Lower leg skin (tissue), 4 donors: ENCODE measurements at regions not wholly inside any gene's neighbourhood (a gene's known extent, or its start where the extent isn't known, plus 50 kb on each side); places are given as distances from the start of the nearest gene placed in this dataset.

Experiments used
- DNase-seq, 2 donors: peaks; one replicate each; pipeline ENCODE4 v3.0.0-alpha.2; 2019; ENCODE audit warnings: low spot score in 2 of 2
- H3K4me3 ChIP-seq: fragments of 200-600 bp; sonication (generic); 2 replicates; pipeline ENCODE4 v1.5.1; 2017; ENCODE audit warnings: mild to moderate bottlenecking, low read depth; ENCODE audit not compliant: poor library complexity, severe bottlenecking
- CTCF ChIP-seq, 3 donors: fragments of 450-650 bp; IDR thresholded peaks; one replicate each; pipeline ENCODE4 v1.5.1; 2016; ENCODE audit warnings: antibody characterized with exemption in 3 of 3, mild to moderate bottlenecking in 3 of 3, moderate library complexity in 2 of 3
- POLR2A ChIP-seq, 2 donors: fragments of 450-650 bp; IDR thresholded peaks; one replicate each; pipeline ENCODE4 v1.6.1; 2016 to 2017; ENCODE audit warnings: antibody characterized with exemption in 2 of 2, mild to moderate bottlenecking in 1 of 2, moderate library complexity in 1 of 2
- WGBS, 2 donors: methylation state at CpG; one replicate each; pipeline ENCODE4 v1.1.5; 2018; 5-methylcytosine and 5-hydroxymethylcytosine counted together
- intact Hi-C: fragments of 100-400 bp; cut with DNase I; formaldehyde crosslinking; loops from one replicate; pipeline ENCODE4 v1.15.0; 2023; ENCODE audit warnings: low total_unique reads

GRCh38 chr2:16250886-16251285 lies 310.5 kb downstream of the MYCN start:
- no peak for DNase-seq
- 67 to 71% methylated on average over 5 of the region's 5 CpGs for WGBS, 2 donors
- no peak overlapping the region for H3K4me3 ChIP-seq
- intact Hi-C loops, result no loop called here
- no peak for TF ChIP-seq POLR2A (IDR thresholded peaks at IDR 0.05)
- no peak for TF ChIP-seq CTCF (IDR thresholded peaks at IDR 0.05)

GRCh38 chr2:16250466-16250865 lies 310.1 kb downstream of the MYCN start:
- intact Hi-C loops, result no loop called here
- WGBS, 2 donors, result 73 to 80% methylated on average over 8 of the region's 8 CpGs
- TF ChIP-seq CTCF (IDR thresholded peaks at IDR 0.05) (no peak), POLR2A (IDR thresholded peaks at IDR 0.05) (no peak)
- DNase-seq, result no peak
- no peak overlapping the region for H3K4me3 ChIP-seq

GRCh38 chr2:16250056-16250425 lies 309.7 kb downstream of the MYCN start:
- TF ChIP-seq CTCF (IDR thresholded peaks at IDR 0.05), result no peak
- no peak for TF ChIP-seq POLR2A (IDR thresholded peaks at IDR 0.05)

GRCh38 chr2:16249246-16250055 lies 309.1 kb downstream of the MYCN start:
- H3K4me3 ChIP-seq, result no peak overlapping the region
- intact Hi-C loops, result no loop called here
- no peak for TF ChIP-seq POLR2A (IDR thresholded peaks at IDR 0.05)
- TF ChIP-seq CTCF (IDR thresholded peaks at IDR 0.05), result no peak
- 47 to 54% methylated on average over 22 of the region's 22 CpGs for WGBS, 2 donors
- DNase-seq, result no peak

More at GRCh38 chr2:16250056-16250425, 309.7 kb downstream of the MYCN start:
- intact Hi-C loops, result no loop called here
- DNase-seq, result no peak
- WGBS, 2 donors, result 82 to 89% methylated on average over 1 of the region's 1 CpG
- H3K4me3 ChIP-seq, result no peak overlapping the region

GRCh38 chr2:16248571-16249105 lies 308.3 kb downstream of the MYCN start:
- TF ChIP-seq POLR2A (IDR thresholded peaks at IDR 0.05) (no peak), CTCF (IDR thresholded peaks at IDR 0.05) (no peak)
- no peak overlapping the region for H3K4me3 ChIP-seq
- no peak for DNase-seq
- intact Hi-C loops, result no loop called here
- 34 to 42% methylated on average over 5 of the region's 5 CpGs for WGBS, 2 donors
